ENCODE measurements at regions not wholly inside any gene's neighbourhood (a gene's known extent, or its start where the extent isn't known, plus 50 kb on each side); places are given as distances from the start of the nearest gene placed in this dataset.

DNA sequence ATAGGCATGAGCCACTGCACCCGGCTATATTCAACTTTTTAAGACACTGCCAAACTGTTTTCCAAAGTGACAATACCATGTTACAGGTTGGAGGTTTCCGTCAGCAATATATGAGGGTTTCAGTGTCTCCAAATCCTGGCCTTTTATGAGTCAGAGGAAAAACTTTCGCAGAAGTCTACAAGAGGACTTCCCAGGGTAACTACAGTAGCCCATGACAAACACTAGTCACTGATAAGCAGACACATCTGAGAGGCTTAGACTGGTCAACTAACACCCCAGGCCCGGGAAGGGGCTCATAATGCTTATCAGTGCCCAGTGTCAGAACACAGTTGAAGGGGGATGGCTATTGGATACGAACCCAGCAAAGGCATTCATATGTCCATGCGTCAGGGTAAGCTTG lies 85.4 kb downstream of the SOX4 start:
- TF ChIP-seq, protein P1, sequence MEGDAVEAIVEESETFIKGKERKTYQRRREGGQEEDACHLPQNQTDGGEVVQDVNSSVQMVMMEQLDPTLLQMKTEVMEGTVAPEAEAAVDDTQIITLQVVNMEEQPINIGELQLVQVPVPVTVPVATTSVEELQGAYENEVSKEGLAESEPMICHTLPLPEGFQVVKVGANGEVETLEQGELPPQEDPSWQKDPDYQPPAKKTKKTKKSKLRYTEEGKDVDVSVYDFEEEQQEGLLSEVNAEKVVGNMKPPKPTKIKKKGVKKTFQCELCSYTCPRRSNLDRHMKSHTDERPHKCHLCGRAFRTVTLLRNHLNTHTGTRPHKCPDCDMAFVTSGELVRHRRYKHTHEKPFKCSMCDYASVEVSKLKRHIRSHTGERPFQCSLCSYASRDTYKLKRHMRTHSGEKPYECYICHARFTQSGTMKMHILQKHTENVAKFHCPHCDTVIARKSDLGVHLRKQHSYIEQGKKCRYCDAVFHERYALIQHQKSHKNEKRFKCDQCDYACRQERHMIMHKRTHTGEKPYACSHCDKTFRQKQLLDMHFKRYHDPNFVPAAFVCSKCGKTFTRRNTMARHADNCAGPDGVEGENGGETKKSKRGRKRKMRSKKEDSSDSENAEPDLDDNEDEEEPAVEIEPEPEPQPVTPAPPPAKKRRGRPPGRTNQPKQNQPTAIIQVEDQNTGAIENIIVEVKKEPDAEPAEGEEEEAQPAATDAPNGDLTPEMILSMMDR (IDR thresholded peaks at IDR 0.05) = no peak
- no peak for TF ChIP-seq POLR2A (IDR thresholded peaks at IDR 0.05)

Measured in adrenal gland (tissue), 5 donors.